HL-60 (cell line): ENCODE measurements at regions not wholly inside any gene's neighbourhood (a gene's known extent, or its start where the extent isn't known, plus 50 kb on each side); places are given as distances from the start of the nearest gene placed in this dataset.

ENCODE experiments used
- DNase-seq, 2 experiments: peaks; one replicate each; pipeline ENCODE4 v3.0.0-alpha.2; 2010 to 2020; ENCODE audit warnings: low read depth in 1 of 2, low spot score in 1 of 2
- H3K27ac ChIP-seq: fragments of 250-450 bp; sonication (Bioruptor Pico); replicated peaks from 2 replicates; pipeline ENCODE4 v1.5.1; 2020; ENCODE audit warnings: mild to moderate bottlenecking, moderate library complexity
- H3K27me3 ChIP-seq: fragments of 250-450 bp; sonication (Bioruptor Pico); 2 replicates; pipeline ENCODE4 v1.5.1; 2021; ENCODE audit warnings: mild to moderate bottlenecking, moderate library complexity; ENCODE audit not compliant: insufficient read depth, poor library complexity, severe bottlenecking
- H3K4me3 ChIP-seq: replicated peaks from 2 replicates; pipeline ENCODE4 v1.5.1; 2011; ENCODE audit warnings: mild to moderate bottlenecking, control low read depth, low read length; ENCODE audit not compliant: insufficient read depth
- CTCF ChIP-seq: IDR thresholded peaks from one replicate; pipeline ENCODE4 v1.5.1; 2011; ENCODE audit warnings: low read length, control low read depth, inconsistent platforms; ENCODE audit not compliant: insufficient read depth
- GABPA ChIP-seq: IDR thresholded peaks from 2 replicates; pipeline ENCODE4 v1.6.1; 2012; ENCODE audit warnings: low read depth
- POLR2AphosphoS5 ChIP-seq: IDR thresholded peaks from 2 replicates; pipeline ENCODE4 v1.6.1; 2012; ENCODE audit warnings: low read depth
- REST ChIP-seq: IDR thresholded peaks from 2 replicates; pipeline ENCODE4 v1.6.1; 2012; ENCODE audit warnings: low read depth; ENCODE audit not compliant: insufficient replicate concordance
- SPI1 ChIP-seq: IDR thresholded peaks from 2 replicates; pipeline ENCODE4 v1.6.1; 2012; ENCODE audit warnings: low read depth, mild to moderate bottlenecking, borderline replicate concordance

GRCh38 chr14:26982071-26982470 is 384.2 kb upstream of the NOVA1 start:
- TF ChIP-seq REST = no peak
- no peak for TF ChIP-seq GABPA
- no peak for TF ChIP-seq SPI1
- TF ChIP-seq POLR2AphosphoS5 = no peak
- no peak for TF ChIP-seq CTCF
- Histone ChIP-seq H3K27ac (no peak overlapping the region), H3K4me3 (no peak overlapping the region), H3K27me3 (no peaks in the 10 kb centered on the region)
- no peak for DNase-seq

GRCh38 chr14:26984311-26985177 is 386.7 kb upstream of the NOVA1 start:
- DNase-seq = peak; percentile 3 to 19

More at GRCh38 chr14:26984311-26985177, 386.7 kb upstream of the NOVA1 start:
- H3K27me3 ChIP-seq = no peaks in the 10 kb centered on the region
- no peak overlapping the region for H3K27ac ChIP-seq
- no peak overlapping the region for H3K4me3 ChIP-seq
- TF ChIP-seq SPI1 (no peak), GABPA (no peak), POLR2AphosphoS5 (no peak), CTCF (peak; percentile 54), REST (no peak)
